ENCODE measurements at regions not wholly inside any gene's neighbourhood (a gene's known extent, or its start where the extent isn't known, plus 50 kb on each side); places are given as distances from the start of the nearest gene placed in this dataset.

- TF ChIP-seq CHD7 (IDR thresholded peaks at IDR 0.05; ENCODE audit: insufficient replicate concordance, low read length) (no peak), JUND (IDR thresholded peaks at IDR 0.05; ENCODE audit: low read length) (no peak), CREB1 (IDR thresholded peaks at IDR 0.05) (no peak), RNF2 (IDR thresholded peaks at IDR 0.05; ENCODE audit: borderline replicate concordance, low read depth, low read length, missing control alignments, poor library complexity, severe bottlenecking) (no peak), NRF1 (IDR thresholded peaks at IDR 0.05; ENCODE audit: low read depth, low read length) (no peak), BRCA1 (IDR thresholded peaks at IDR 0.05; ENCODE audit: low read depth, low read length) (no peak), SP2 (IDR thresholded peaks at IDR 0.05; ENCODE audit: low read length) (no peak), USF2 (IDR thresholded peaks at IDR 0.05; ENCODE audit: low read length) (no peak), TAF1 (IDR thresholded peaks at IDR 0.05; ENCODE audit: low read depth, low read length) (no peak)
These were observed 133.5 kb upstream of the MED14 start (continued) for GRCh38 chrX:40868868-40869267.

All from H1 (cell line).